ENCODE measurements at regions not wholly inside any gene's neighbourhood (a gene's known extent, or its start where the extent isn't known, plus 50 kb on each side); places are given as distances from the start of the nearest gene placed in this dataset.

DNA sequence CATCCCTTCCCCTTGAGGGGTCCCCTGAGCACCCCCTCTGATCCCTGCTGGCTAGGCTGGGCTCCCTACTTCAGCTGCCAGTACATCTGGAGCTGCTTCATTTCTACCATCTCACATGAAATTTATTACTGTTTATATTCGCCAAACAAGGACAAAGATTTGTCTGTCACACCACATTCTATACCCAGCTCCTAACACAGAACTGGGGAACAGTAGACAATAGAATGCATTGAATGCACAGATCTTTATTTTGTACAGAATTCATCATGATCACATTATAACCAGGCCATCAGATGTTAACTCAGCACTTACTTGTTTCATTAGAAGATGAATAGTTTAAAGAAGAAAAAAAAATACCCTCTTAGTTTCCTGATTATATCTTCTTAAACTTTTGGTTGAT is 159.4 kb downstream of the KLF5 start:
- H3K36me3 Mint-ChIP-seq (ENCODE audit: low read depth, unreplicated experiment), result no peaks in the 10 kb centered on the region
- H3K9me3 ChIP-seq (ENCODE audit: insufficient read depth, low read depth, low read length), result no peaks in the 10 kb centered on the region
- TF ChIP-seq, protein P1, sequence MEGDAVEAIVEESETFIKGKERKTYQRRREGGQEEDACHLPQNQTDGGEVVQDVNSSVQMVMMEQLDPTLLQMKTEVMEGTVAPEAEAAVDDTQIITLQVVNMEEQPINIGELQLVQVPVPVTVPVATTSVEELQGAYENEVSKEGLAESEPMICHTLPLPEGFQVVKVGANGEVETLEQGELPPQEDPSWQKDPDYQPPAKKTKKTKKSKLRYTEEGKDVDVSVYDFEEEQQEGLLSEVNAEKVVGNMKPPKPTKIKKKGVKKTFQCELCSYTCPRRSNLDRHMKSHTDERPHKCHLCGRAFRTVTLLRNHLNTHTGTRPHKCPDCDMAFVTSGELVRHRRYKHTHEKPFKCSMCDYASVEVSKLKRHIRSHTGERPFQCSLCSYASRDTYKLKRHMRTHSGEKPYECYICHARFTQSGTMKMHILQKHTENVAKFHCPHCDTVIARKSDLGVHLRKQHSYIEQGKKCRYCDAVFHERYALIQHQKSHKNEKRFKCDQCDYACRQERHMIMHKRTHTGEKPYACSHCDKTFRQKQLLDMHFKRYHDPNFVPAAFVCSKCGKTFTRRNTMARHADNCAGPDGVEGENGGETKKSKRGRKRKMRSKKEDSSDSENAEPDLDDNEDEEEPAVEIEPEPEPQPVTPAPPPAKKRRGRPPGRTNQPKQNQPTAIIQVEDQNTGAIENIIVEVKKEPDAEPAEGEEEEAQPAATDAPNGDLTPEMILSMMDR (IDR thresholded peaks at IDR 0.05; ENCODE audit: insufficient read depth, low read depth, low read length), result no peak
- no peak for TF ChIP-seq EZH2 (IDR thresholded peaks at IDR 0.05; ENCODE audit: insufficient read depth, low read length)
- H3K4me1 ChIP-seq (ENCODE audit: insufficient read depth, low read length), result peaks cover 4% of the 10 kb centered on the region
- H4K20me1 ChIP-seq (ENCODE audit: insufficient read depth, low read length), result no peaks in the 10 kb centered on the region
- H3K4me3 ChIP-seq (ENCODE audit: insufficient read depth, low read depth, low read length), result no peak overlapping the region
- no peaks in the 10 kb centered on the region for H3K79me2 ChIP-seq (ENCODE audit: insufficient read depth, low read length)
- no peak overlapping the region for H3K4me2 ChIP-seq (ENCODE audit: low read length)
- no peaks in the 10 kb centered on the region for H3K27me3 Mint-ChIP-seq (ENCODE audit: low read depth, unreplicated experiment)
- no peak overlapping the region for H3K4me3 Mint-ChIP-seq (ENCODE audit: unreplicated experiment)
- no peaks in the 10 kb centered on the region for H3K36me3 ChIP-seq (ENCODE audit: insufficient read depth, low read length)
- no peak overlapping the region for H3K9ac ChIP-seq (ENCODE audit: low read length)
- H2AFZ ChIP-seq (ENCODE audit: low read depth, low read length), result no peak overlapping the region
- H3K4me1 Mint-ChIP-seq (ENCODE audit: low read depth, unreplicated experiment), result peaks cover 26% of the 10 kb centered on the region
- FAIRE-seq, result no peak
- no peak for DNase-seq (ENCODE audit: low read depth)
- H3K9me3 Mint-ChIP-seq (ENCODE audit: unreplicated experiment), result peaks cover 1% of the 10 kb centered on the region
- H3K27ac Mint-ChIP-seq (ENCODE audit: unreplicated experiment), result no peak overlapping the region
- no peak overlapping the region for H3K27ac ChIP-seq (ENCODE audit: low read depth, low read length)
- H3K27me3 ChIP-seq (ENCODE audit: insufficient read depth, low read length), result no peaks in the 10 kb centered on the region

DNA sequence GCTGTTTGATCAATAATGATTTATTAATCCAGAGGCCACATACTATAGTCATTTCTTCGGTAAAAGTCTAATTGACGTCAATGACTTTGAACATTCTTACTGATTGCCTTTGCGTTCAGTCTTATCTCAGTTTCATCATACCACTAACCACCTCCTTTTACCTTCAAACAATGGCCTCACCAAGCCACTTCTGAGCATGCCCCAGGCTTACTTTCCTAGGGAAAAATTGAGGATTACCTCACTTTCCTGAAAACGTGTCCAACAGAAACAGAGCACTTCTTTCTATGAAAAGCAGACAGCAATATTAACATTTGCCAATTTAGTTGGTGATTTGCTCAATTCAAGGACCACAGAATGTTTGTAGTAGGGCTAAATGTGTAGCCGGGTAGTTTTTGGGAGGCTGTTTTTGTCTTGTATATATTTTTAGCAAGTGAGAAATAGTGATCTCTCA is 157.6 kb downstream of the KLF5 start:
- Histone ChIP-seq H3K4me3 (ENCODE audit: insufficient read depth, low read depth, low read length) (no peak overlapping the region), H2AFZ (ENCODE audit: low read depth, low read length) (no peak overlapping the region), H3K36me3 (ENCODE audit: insufficient read depth, low read length) (no peaks in the 10 kb centered on the region), H3K27me3 (ENCODE audit: insufficient read depth, low read length) (no peaks in the 10 kb centered on the region), H3K79me2 (ENCODE audit: insufficient read depth, low read length) (no peaks in the 10 kb centered on the region), H3K9ac (ENCODE audit: low read length) (no peak overlapping the region), H3K9me3 (ENCODE audit: insufficient read depth, low read depth, low read length) (no peaks in the 10 kb centered on the region), H3K27ac (ENCODE audit: low read depth, low read length) (no peak overlapping the region), H3K4me1 (ENCODE audit: insufficient read depth, low read length) (peaks cover 4% of the 10 kb centered on the region), H3K4me2 (ENCODE audit: low read length) (peak overlapping the region; percentile 14), H4K20me1 (ENCODE audit: insufficient read depth, low read length) (no peaks in the 10 kb centered on the region)
- H3K27ac Mint-ChIP-seq (ENCODE audit: unreplicated experiment), result peak overlapping the region; percentile 23
- DNase-seq (ENCODE audit: low read depth), result peak; percentile 69
- FAIRE-seq, result no peak
- no peak overlapping the region for H3K4me3 Mint-ChIP-seq (ENCODE audit: unreplicated experiment)
- TF ChIP-seq, protein P1 (IDR thresholded peaks at IDR 0.05; ENCODE audit: insufficient read depth, low read depth, low read length), result no peak
- TF ChIP-seq EZH2 (IDR thresholded peaks at IDR 0.05; ENCODE audit: insufficient read depth, low read length), result no peak
- H3K27me3 Mint-ChIP-seq (ENCODE audit: low read depth, unreplicated experiment), result no peaks in the 10 kb centered on the region
- peaks cover 22% of the 10 kb centered on the region for H3K4me1 Mint-ChIP-seq (ENCODE audit: low read depth, unreplicated experiment)
- H3K36me3 Mint-ChIP-seq (ENCODE audit: low read depth, unreplicated experiment), result no peaks in the 10 kb centered on the region
- H3K9me3 Mint-ChIP-seq (ENCODE audit: unreplicated experiment), result peaks cover 1% of the 10 kb centered on the region

DNA sequence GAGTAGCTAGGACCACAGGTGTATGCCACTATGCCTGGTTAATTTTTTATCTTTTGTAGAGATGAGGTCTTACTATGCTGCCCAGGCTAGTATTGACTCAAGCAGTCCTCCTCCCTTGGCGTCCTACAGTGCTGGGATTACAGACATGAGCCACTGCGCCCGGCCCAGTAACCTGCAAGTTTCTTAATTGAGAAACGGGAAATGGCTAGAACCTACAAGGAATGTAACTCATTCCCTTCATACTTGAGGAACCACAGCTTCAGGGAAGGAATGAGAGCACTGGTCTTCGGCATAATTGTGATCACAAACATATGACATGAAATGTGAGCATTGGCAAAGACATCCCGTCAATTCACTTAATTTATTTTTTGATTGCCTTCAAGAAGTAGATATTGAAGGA is 157.0 kb downstream of the KLF5 start:
- Mint-ChIP-seq H3K27me3 (ENCODE audit: low read depth, unreplicated experiment) (no peaks in the 10 kb centered on the region), H3K4me3 (ENCODE audit: unreplicated experiment) (no peak overlapping the region), H3K27ac (ENCODE audit: unreplicated experiment) (peak overlapping the region; percentile 23), H3K9me3 (ENCODE audit: unreplicated experiment) (peaks cover 1% of the 10 kb centered on the region), H3K36me3 (ENCODE audit: low read depth, unreplicated experiment) (no peaks in the 10 kb centered on the region), H3K4me1 (ENCODE audit: low read depth, unreplicated experiment) (peaks cover 16% of the 10 kb centered on the region)
- no peak overlapping the region for H3K9ac ChIP-seq (ENCODE audit: low read length)
- no peak overlapping the region for H2AFZ ChIP-seq (ENCODE audit: low read depth, low read length)
- no peaks in the 10 kb centered on the region for H3K27me3 ChIP-seq (ENCODE audit: insufficient read depth, low read length)
- H3K27ac ChIP-seq (ENCODE audit: low read depth, low read length), result no peak overlapping the region
- no peaks in the 10 kb centered on the region for H4K20me1 ChIP-seq (ENCODE audit: insufficient read depth, low read length)
- H3K4me2 ChIP-seq (ENCODE audit: low read length), result peak overlapping the region; percentile 14
- TF ChIP-seq EZH2 (IDR thresholded peaks at IDR 0.05; ENCODE audit: insufficient read depth, low read length), result no peak
- TF ChIP-seq, protein P1 (IDR thresholded peaks at IDR 0.05; ENCODE audit: insufficient read depth, low read depth, low read length), result no peak
- no peak for FAIRE-seq
- no peak overlapping the region for H3K4me3 ChIP-seq (ENCODE audit: insufficient read depth, low read depth, low read length)
- H3K36me3 ChIP-seq (ENCODE audit: insufficient read depth, low read length), result no peaks in the 10 kb centered on the region
- peak; percentile 87 for DNase-seq (ENCODE audit: low read depth)
- peaks cover 4% of the 10 kb centered on the region for H3K4me1 ChIP-seq (ENCODE audit: insufficient read depth, low read length)
- no peaks in the 10 kb centered on the region for H3K79me2 ChIP-seq (ENCODE audit: insufficient read depth, low read length)
- no peaks in the 10 kb centered on the region for H3K9me3 ChIP-seq (ENCODE audit: insufficient read depth, low read depth, low read length)
